Stimulated activated CD8-positive, alpha-beta memory T cell treated with anti-CD3 and anti-CD28 coated beads, Interleukin-4, amount 100 ng/mL, for 4 hours (primary cell): ENCODE measurements at regions not wholly inside any gene's neighbourhood (a gene's known extent, or its start where the extent isn't known, plus 50 kb on each side); places are given as distances from the start of the nearest gene placed in this dataset.
"Not testable (repeated sequence)": the region's sequence is repeated elsewhere in the genome, so short reads cannot be mapped to it uniquely, and the experiment has no call there.

Source experiments
- DNase-seq, 2 donors: peaks; one replicate each; pipeline ENCODE4 v3.0.0-alpha.2; 2020; ENCODE audit warnings: low read depth in 2 of 2, low spot score in 1 of 2

- DNase-seq: no peak
Measured at GRCh38 chr3:139269984-139270383, 73.8 kb upstream of the MRPS22 start.

- DNase-seq: not testable (repeated sequence)
Measured at GRCh38 chr3:139270652-139271051, 73.2 kb upstream of the MRPS22 start.

GRCh38 chr3:139280027-139280671 lies 63.7 kb upstream of the MRPS22 start:
- no peak for DNase-seq

GRCh38 chr3:139281096-139281495 lies 62.7 kb upstream of the MRPS22 start:
- no peak for DNase-seq

GRCh38 chr3:139281522-139282196 lies 62.2 kb upstream of the MRPS22 start:
- no peak for DNase-seq

GRCh38 chr3:139283301-139283700 lies 60.5 kb upstream of the MRPS22 start:
- DNase-seq: no peak

GRCh38 chr3:139284221-139284620 lies 59.6 kb upstream of the MRPS22 start:
- DNase-seq: no peak

- DNase-seq: no peak
Measured at GRCh38 chr3:139285691-139286090, 58.1 kb upstream of the MRPS22 start.

- no peak for DNase-seq
Measured at GRCh38 chr3:139286241-139286640, 57.6 kb upstream of the MRPS22 start.

GRCh38 chr3:139286825-139287224 lies 57.0 kb upstream of the MRPS22 start:
- DNase-seq: no peak

- no peak for DNase-seq
Measured at GRCh38 chr3:139287557-139287956, 56.3 kb upstream of the MRPS22 start.

GRCh38 chr3:139288266-139288821 lies 55.5 kb upstream of the MRPS22 start:
- no peak for DNase-seq

GRCh38 chr3:139289860-139290524 lies 53.8 kb upstream of the MRPS22 start:
- DNase-seq: no peak

- no peak for DNase-seq
Measured at GRCh38 chr3:139291276-139292051, 52.4 kb upstream of the MRPS22 start.

GRCh38 chr3:139292192-139292591 lies 51.6 kb upstream of the MRPS22 start:
- DNase-seq: no peak

- no peak for DNase-seq
Measured at GRCh38 chr3:139292711-139293664, 50.8 kb upstream of the MRPS22 start.

GRCh38 chr3:139293665-139294023 lies 50.2 kb upstream of the MRPS22 start:
- DNase-seq: no peak
